ENCODE measurements at regions not wholly inside any gene's neighbourhood (a gene's known extent, or its start where the extent isn't known, plus 50 kb on each side); places are given as distances from the start of the nearest gene placed in this dataset.
A peak's percentile ranks its signal among the peaks of the same experiment; 100 is the strongest.

- WGBS, 2 donors: 52 to 61% methylated on average over 6 of the region's 6 CpGs
- peaks cover 0 to 30% (median 27%) of the 10 kb centered on the region in 4 donors for H3K4me1 ChIP-seq
- DNase-seq: no peak
- H3K36me3 ChIP-seq: no peaks in the 10 kb centered on the region
- intact Hi-C loops (cut with DNase I): no loop called here
- no peak for TF ChIP-seq CTCF (IDR thresholded peaks at IDR 0.05)
- no peak for TF ChIP-seq POLR2A (IDR thresholded peaks at IDR 0.05)
- no peak for TF ChIP-seq POLR2AphosphoS5 (IDR thresholded peaks at IDR 0.05)
- TF ChIP-seq EP300 (IDR thresholded peaks at IDR 0.05): no peak
- peak overlapping the region in 3 of 4 donors; percentile 17 to 70 (median 53) for H3K27ac ChIP-seq
- no peaks in the 10 kb centered on the region for H3K27me3 ChIP-seq
- no peaks in the 10 kb centered on the region for H3K9me3 ChIP-seq
- no peak overlapping the region for H3K4me3 ChIP-seq
Measured at GRCh38 chr15:36106640-36107335, 472.6 kb upstream of the CDIN1 start.

- 79 to 87% methylated on average over 2 of the region's 2 CpGs for WGBS, 2 donors
- Histone ChIP-seq H3K36me3 (no peaks in the 10 kb centered on the region), H3K27me3 (no peaks in the 10 kb centered on the region), H3K9me3 (no peaks in the 10 kb centered on the region), H3K4me3 (no peak overlapping the region), H3K27ac (no peak overlapping the region), H3K4me1 (peaks cover 0 to 28% (median 26%) of the 10 kb centered on the region in 4 donors)
- intact Hi-C loops (cut with DNase I): no loop called here
- TF ChIP-seq CTCF (IDR thresholded peaks at IDR 0.05) (no peak), POLR2AphosphoS5 (IDR thresholded peaks at IDR 0.05) (no peak), EP300 (IDR thresholded peaks at IDR 0.05) (no peak), POLR2A (IDR thresholded peaks at IDR 0.05) (no peak)
- DNase-seq: no peak
Measured at GRCh38 chr15:36108541-36108940, 470.9 kb upstream of the CDIN1 start.

- DNase-seq: no peak
- 49 to 60% methylated on average over 2 of the region's 2 CpGs for WGBS, 2 donors
- intact Hi-C loops (cut with DNase I): no loop called here
- H3K27me3 ChIP-seq: no peaks in the 10 kb centered on the region
- no peak for TF ChIP-seq POLR2A (IDR thresholded peaks at IDR 0.05)
- no peak for TF ChIP-seq POLR2AphosphoS5 (IDR thresholded peaks at IDR 0.05)
- no peak for TF ChIP-seq CTCF (IDR thresholded peaks at IDR 0.05)
- no peak for TF ChIP-seq EP300 (IDR thresholded peaks at IDR 0.05)
- H3K4me1 ChIP-seq: peaks cover 0 to 28% (median 26%) of the 10 kb centered on the region in 4 donors
- no peak overlapping the region for H3K4me3 ChIP-seq
- peak overlapping the region in 1 of 4 donors; percentile 39 for H3K27ac ChIP-seq
- no peaks in the 10 kb centered on the region for H3K36me3 ChIP-seq
- H3K9me3 ChIP-seq: no peaks in the 10 kb centered on the region
Measured at GRCh38 chr15:36109943-36110658, 469.3 kb upstream of the CDIN1 start.

- Histone ChIP-seq H3K36me3 (no peaks in the 10 kb centered on the region), H3K4me3 (no peak overlapping the region), H3K27me3 (no peaks in the 10 kb centered on the region), H3K27ac (peak overlapping the region in 1 of 4 donors; percentile 39), H3K4me1 (peaks cover 0 to 26% (median 26%) of the 10 kb centered on the region in 4 donors), H3K9me3 (no peaks in the 10 kb centered on the region)
- intact Hi-C loops (cut with DNase I): no loop called here
- TF ChIP-seq CTCF (IDR thresholded peaks at IDR 0.05): no peak
- DNase-seq: no peak
- 58 to 62% methylated on average over 1 of the region's 1 CpG for WGBS, 2 donors
Measured at GRCh38 chr15:36110659-36110993, 468.8 kb upstream of the CDIN1 start.
